ENCODE measurements at regions not wholly inside any gene's neighbourhood (a gene's known extent, or its start where the extent isn't known, plus 50 kb on each side); places are given as distances from the start of the nearest gene placed in this dataset.
"Not testable (repeated sequence)": the region's sequence is repeated elsewhere in the genome, so short reads cannot be mapped to it uniquely, and the experiment has no call there.

DNA sequence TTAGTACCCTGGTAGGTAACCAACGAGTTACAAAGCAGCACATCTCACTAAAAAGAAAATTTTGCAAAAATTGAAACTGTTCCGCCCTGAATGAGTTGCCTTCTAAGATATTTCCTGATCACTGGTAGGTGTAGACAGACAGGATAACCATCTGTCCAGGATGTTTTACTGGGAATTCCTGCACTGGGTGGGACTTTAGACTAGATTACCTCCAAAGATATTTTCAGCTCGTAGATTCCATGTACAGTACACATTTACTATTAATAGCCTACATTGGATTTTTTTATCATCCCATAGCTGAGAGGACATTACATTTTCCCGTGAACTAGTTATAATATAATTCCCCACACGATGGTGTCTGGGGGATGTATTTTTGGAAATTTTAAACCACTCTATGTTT lies 139.6 kb downstream of the DYRK2 start:
- DNase-seq (no peak), ATAC-seq (ENCODE audit: low read depth) (no peak)
- intact Hi-C loops (cut with micrococcal nuclease): no loop called here
- POLR2A ChIA-PET: no interaction called here
- Mint-ChIP-seq H3K36me3 (ENCODE audit: low read depth) (no peaks in the 10 kb centered on the region), H3K27ac (no peak overlapping the region), H3K27me3 (no peaks in the 10 kb centered on the region), H3K4me1 (peaks cover 25% of the 10 kb centered on the region), H3K9me3 (peaks cover 8% of the 10 kb centered on the region), H3K4me3 (no peak overlapping the region)
- TF ChIP-seq CTCF (IDR thresholded peaks at IDR 0.05): no peak
- CTCF ChIA-PET: no interaction called here

DNA sequence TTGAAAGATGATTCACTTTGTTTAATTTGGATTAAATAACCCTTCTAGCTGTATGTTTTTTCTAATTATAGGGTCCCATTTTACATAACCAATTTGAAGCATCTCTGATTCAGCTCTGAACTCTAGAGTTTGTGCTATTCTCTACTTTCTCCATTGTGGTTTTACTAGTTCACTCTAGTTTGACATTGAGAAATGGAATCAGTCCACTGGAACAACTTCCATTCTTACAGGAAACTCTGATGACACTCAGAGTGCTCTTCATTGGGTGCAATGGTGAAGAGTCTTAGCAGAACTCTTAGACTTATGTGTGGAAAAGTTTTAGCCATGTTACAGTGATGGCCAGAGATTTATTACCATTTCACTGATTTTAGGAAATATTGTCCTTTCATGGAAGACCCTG lies 140.7 kb downstream of the DYRK2 start:
- TF ChIP-seq CTCF (IDR thresholded peaks at IDR 0.05): no peak
- Mint-ChIP-seq H3K36me3 (ENCODE audit: low read depth) (no peaks in the 10 kb centered on the region), H3K4me3 (no peak overlapping the region), H3K4me1 (peaks cover 19% of the 10 kb centered on the region), H3K27me3 (no peaks in the 10 kb centered on the region), H3K27ac (no peak overlapping the region), H3K9me3 (peaks cover 8% of the 10 kb centered on the region)
- POLR2A ChIA-PET: no interaction called here
- intact Hi-C loops (cut with micrococcal nuclease): no loop called here
- CTCF ChIA-PET: no interaction called here
- ATAC-seq (ENCODE audit: low read depth): no peak
- no peak for DNase-seq

GRCh38 chr12:67790660-67791059 lies 142.1 kb downstream of the DYRK2 start:
- H3K9me3 Mint-ChIP-seq: peaks cover 8% of the 10 kb centered on the region
- ATAC-seq (ENCODE audit: low read depth): no peak
- H3K36me3 Mint-ChIP-seq (ENCODE audit: low read depth): no peaks in the 10 kb centered on the region
- TF ChIP-seq CTCF (IDR thresholded peaks at IDR 0.05): no peak
- no peak for DNase-seq
- H3K4me3 Mint-ChIP-seq: no peak overlapping the region
- ChIA-PET POLR2A (no interaction called here), CTCF (no interaction called here)
- H3K27ac Mint-ChIP-seq: no peak overlapping the region
- intact Hi-C loops (cut with micrococcal nuclease): no loop called here
- H3K27me3 Mint-ChIP-seq: peaks cover 6% of the 10 kb centered on the region
- H3K4me1 Mint-ChIP-seq: peaks cover 8% of the 10 kb centered on the region

GRCh38 chr12:67791362-67791761 lies 142.8 kb downstream of the DYRK2 start:
- POLR2A ChIA-PET; CTCF ChIA-PET; H3K36me3 Mint-ChIP-seq (ENCODE audit: low read depth); H3K4me3 Mint-ChIP-seq; intact Hi-C loops (cut with micrococcal nuclease); H3K27me3 Mint-ChIP-seq; H3K4me1 Mint-ChIP-seq; DNase-seq; H3K9me3 Mint-ChIP-seq; H3K27ac Mint-ChIP-seq; ATAC-seq (ENCODE audit: low read depth): not testable (repeated sequence)

GRCh38 chr12:67792185-67792584 lies 143.6 kb downstream of the DYRK2 start:
- no peaks in the 10 kb centered on the region for H3K36me3 Mint-ChIP-seq (ENCODE audit: low read depth)
- peaks cover 8% of the 10 kb centered on the region for H3K9me3 Mint-ChIP-seq
- TF ChIP-seq CTCF (IDR thresholded peaks at IDR 0.05): no peak
- DNase-seq (no peak), ATAC-seq (ENCODE audit: low read depth) (no peak)
- ChIA-PET POLR2A (no interaction called here), CTCF (no interaction called here)
- H3K27me3 Mint-ChIP-seq: peaks cover 6% of the 10 kb centered on the region
- no peak overlapping the region for H3K4me3 Mint-ChIP-seq
- intact Hi-C loops (cut with micrococcal nuclease): no loop called here
- no peak overlapping the region for H3K27ac Mint-ChIP-seq
- no peaks in the 10 kb centered on the region for H3K4me1 Mint-ChIP-seq

DNA sequence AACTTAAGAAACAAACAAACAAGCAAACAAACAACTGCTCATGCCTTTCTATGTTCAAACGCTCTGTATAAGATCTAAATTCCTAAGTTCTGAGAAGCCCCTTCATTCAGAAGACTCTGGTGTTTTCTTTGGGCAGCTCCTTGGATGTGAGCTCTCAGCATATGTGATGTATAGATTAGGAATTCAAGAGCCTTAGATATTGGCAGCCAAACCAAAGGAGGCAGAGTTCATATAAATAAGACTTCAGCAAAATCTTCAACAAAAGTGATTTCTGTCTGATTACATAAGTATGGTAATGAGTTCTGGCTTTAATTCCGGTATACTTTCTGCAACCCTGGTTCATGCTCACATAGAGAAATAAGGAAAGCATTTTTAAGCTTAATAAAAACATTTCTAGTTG lies 145.6 kb downstream of the DYRK2 start:
- no peak for ATAC-seq (ENCODE audit: low read depth)

More for the DNA sequence above, 145.6 kb downstream of the DYRK2 start:
- Mint-ChIP-seq H3K27ac (no peak overlapping the region), H3K4me3 (no peak overlapping the region), H3K27me3 (peaks cover 6% of the 10 kb centered on the region), H3K36me3 (ENCODE audit: low read depth) (no peaks in the 10 kb centered on the region), H3K4me1 (no peaks in the 10 kb centered on the region), H3K9me3 (peaks cover 8% of the 10 kb centered on the region)
- intact Hi-C loops (cut with micrococcal nuclease): no loop called here
- CTCF ChIA-PET: no interaction called here
- no peak for DNase-seq
- POLR2A ChIA-PET: no interaction called here
- no peak for TF ChIP-seq CTCF (IDR thresholded peaks at IDR 0.05)

Measured in activated B cell treated with CpG ODN at 0.5 μM for 24 hours (primary cell).